ENCODE measurements at regions not wholly inside any gene's neighbourhood (a gene's known extent, or its start where the extent isn't known, plus 50 kb on each side); places are given as distances from the start of the nearest gene placed in this dataset.

DNA sequence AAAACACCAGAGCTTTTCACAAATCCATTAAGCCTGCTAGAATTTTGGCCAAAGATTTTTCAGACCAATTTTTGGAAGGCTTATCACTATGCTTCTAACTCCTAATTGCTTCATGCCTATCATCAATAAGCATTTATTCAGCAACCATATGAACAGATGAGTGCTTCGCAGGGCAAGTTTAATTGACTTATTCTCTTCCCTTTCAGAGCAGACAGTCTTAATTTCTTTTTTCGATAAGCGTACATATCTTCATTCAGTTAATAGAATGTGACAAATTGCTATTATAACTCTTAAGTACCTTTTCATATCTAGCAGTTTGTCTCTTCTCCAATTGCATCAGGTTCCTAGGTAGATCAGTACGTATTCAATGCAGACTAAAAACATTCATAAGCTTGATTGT lies 298.4 kb upstream of the ANO5 start:
- DNase-seq (ENCODE audit: extremely low read depth, low read depth): no peak
- TF ChIP-seq, protein P1, sequence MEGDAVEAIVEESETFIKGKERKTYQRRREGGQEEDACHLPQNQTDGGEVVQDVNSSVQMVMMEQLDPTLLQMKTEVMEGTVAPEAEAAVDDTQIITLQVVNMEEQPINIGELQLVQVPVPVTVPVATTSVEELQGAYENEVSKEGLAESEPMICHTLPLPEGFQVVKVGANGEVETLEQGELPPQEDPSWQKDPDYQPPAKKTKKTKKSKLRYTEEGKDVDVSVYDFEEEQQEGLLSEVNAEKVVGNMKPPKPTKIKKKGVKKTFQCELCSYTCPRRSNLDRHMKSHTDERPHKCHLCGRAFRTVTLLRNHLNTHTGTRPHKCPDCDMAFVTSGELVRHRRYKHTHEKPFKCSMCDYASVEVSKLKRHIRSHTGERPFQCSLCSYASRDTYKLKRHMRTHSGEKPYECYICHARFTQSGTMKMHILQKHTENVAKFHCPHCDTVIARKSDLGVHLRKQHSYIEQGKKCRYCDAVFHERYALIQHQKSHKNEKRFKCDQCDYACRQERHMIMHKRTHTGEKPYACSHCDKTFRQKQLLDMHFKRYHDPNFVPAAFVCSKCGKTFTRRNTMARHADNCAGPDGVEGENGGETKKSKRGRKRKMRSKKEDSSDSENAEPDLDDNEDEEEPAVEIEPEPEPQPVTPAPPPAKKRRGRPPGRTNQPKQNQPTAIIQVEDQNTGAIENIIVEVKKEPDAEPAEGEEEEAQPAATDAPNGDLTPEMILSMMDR (IDR thresholded peaks at IDR 0.05; ENCODE audit: low read depth, low read length): no peak

DNA sequence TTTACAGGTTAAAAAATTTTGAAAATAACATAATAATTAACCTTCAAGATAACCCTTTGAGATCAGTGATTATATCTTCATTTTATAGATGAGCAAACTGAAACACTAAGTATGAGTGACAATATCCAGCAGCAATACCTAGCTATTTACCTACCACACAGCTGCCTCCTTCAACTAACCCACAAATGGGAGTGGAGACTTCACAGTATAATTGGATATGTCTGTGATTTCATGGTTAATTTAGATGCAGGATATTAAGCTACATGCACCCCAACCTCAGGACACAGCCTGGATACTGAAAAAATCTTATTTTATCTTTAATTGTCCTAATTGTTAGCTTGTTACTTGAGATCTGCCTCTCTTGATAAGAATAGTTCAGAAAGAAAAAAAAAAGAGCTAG lies 297.2 kb upstream of the ANO5 start:
- TF ChIP-seq, protein P1 (IDR thresholded peaks at IDR 0.05; ENCODE audit: low read depth, low read length): no peak
- no peak for DNase-seq (ENCODE audit: extremely low read depth, low read depth)

DNA sequence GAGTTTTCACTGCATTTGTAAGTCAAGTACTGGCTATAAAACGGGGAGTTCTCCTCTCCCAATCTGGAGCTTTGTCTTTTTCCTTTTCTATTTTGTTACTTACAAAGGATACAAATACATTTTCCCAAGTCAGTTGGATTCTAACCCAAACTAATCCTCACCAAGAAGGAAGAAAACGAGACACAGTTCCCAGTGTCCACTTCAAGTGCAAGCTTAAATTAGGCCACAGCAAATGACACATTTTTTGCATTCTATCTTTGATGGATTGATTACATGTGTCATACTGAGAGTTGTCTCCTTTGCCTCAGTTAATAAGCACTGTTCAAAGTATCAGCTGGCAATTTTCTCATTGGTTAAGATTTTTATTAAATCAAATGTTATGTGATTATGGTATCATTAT lies 296.7 kb upstream of the ANO5 start:
- TF ChIP-seq, protein P1 (IDR thresholded peaks at IDR 0.05; ENCODE audit: low read depth, low read length): no peak
- DNase-seq (ENCODE audit: extremely low read depth, low read depth): no peak

DNA sequence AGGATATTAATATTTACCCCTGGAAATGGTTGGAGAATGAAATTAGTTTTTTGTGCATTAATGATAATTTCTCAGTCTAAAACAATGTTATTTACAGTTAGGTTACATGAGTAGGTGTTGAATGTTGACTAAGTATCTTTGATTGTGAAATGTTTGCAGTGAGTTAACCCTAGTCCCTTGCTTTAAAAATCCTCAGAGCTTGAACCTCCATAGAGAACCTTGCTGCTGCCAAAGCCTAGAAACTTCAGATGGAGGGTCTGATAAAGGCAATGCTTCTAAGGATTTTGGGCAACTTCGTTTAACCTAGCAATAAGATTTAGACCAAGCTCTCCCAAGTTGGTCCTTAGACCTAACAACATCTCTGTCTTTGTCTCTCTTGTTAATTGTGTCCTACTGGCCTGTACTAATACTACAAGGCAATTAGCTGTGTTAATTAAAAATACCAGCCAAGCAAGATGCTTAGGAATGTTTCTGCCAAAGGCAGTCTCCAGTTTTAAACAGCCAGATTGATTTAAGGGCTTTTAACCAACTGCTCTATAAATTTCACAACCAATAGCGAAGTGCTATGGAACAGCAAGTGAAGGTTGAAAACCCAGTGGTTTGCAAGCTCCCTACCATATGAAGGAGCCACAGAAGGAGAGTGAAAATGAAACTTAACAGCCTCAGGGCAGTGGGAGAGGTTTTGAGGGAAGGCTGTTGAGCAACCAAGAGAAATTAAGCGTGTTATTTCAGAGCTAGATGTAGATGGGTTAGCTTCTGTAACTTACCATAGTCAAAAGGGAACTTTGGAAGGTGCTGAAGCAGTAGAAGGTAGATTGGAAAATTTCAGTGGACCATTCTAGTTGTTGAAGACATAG lies 295.9 kb upstream of the ANO5 start:
- DNase-seq (ENCODE audit: extremely low read depth, low read depth): no peak
- TF ChIP-seq, protein P1 (IDR thresholded peaks at IDR 0.05; ENCODE audit: low read depth, low read length): no peak

DNA sequence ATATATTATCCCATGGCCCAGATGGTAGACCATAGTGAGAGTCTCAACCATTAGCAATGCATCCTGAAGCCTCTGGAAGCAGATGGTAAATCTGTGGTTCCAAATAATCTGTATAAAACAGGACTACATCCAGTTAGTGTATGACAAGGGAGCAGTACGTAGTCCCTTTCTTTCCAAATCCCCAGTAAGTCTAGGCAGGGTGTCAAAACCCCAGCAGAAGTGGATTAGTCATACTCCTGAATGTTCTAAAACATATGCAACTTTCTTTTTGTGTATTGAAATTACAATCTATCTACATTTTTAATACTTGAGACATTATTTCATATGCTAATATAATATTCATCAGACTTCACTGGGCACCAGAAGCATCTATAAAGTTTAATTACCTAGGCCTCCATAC lies 295.1 kb upstream of the ANO5 start:
- DNase-seq (ENCODE audit: extremely low read depth, low read depth): no peak

DNA sequence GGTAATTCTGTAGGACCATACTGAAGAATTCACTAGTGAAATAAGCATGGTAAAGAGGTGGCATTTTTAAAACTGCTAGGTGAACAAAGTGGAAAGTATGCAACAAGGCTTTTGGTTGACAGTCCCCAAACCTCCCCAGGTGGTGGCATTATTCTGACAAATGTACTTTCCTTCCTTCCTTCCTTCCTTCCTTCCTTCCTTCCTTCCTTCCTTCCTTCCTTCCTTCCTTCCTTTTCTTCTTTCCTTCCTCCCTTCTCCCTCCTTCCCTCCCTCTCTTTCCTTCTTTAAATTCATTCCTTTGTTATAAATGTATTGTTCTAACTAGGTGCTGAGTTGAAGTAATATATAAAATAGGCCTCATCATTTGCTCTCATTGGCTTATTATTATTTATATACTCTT lies 284.7 kb upstream of the ANO5 start:
- TF ChIP-seq, protein P1 (IDR thresholded peaks at IDR 0.05; ENCODE audit: low read depth, low read length): no peak
- no peak for DNase-seq (ENCODE audit: extremely low read depth, low read depth)

More for the DNA sequence above, 295.1 kb upstream of the ANO5 start:
- TF ChIP-seq, protein P1 (IDR thresholded peaks at IDR 0.05; ENCODE audit: low read depth, low read length): no peak

DNA sequence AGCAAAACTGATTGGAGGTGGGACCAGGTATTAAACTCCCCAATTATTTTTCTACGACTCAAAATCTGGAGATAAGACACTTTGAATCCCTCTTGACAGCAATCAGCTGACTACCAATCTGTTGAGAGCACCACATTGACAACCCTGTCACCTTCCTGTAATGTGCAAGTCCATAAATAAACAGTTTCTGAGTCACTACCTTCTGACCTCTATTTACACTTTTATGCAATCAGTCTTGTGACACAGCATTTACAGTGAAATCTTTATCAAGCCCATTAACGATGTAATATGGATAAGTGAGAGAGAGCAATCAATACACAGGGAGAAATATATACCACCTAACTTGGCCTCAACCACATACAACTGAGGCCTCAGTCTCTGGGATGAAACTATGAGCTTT lies 283.7 kb upstream of the ANO5 start:
- TF ChIP-seq, protein P1 (IDR thresholded peaks at IDR 0.05; ENCODE audit: low read depth, low read length): no peak
- DNase-seq (ENCODE audit: extremely low read depth, low read depth): no peak

Data from AG09319 (cell line).